ENCODE measurements at regions not wholly inside any gene's neighbourhood (a gene's known extent, or its start where the extent isn't known, plus 50 kb on each side); places are given as distances from the start of the nearest gene placed in this dataset.

DNA sequence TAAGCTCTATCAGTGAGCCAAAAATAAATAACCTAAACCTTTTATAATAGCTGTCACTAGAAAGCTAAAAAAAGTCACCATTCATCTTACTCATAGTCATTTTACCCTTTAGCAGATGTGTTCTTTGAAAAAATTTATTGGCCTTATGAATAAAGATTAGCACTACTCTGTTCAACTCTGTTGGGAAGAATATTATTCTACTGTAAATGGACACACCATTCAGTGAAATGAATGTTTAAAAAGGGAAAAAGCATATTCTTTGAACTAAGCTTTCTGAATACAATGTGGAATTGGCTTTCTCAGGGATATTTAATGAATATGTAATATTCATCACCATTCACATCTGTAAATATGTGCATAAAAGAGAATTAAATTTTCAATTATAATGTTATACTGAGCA, 422.0 kb downstream of the CBLN2 start:
- TF ChIP-seq, protein P1, sequence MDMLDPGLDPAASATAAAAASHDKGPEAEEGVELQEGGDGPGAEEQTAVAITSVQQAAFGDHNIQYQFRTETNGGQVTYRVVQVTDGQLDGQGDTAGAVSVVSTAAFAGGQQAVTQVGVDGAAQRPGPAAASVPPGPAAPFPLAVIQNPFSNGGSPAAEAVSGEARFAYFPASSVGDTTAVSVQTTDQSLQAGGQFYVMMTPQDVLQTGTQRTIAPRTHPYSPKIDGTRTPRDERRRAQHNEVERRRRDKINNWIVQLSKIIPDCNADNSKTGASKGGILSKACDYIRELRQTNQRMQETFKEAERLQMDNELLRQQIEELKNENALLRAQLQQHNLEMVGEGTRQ (IDR thresholded peaks at IDR 0.05), result no peak
- TF ChIP-seq POLR2A (IDR thresholded peaks at IDR 0.05; ENCODE audit: low read length), result no peak
- TF ChIP-seq RFX5 (IDR thresholded peaks at IDR 0.05), result no peak
- TF ChIP-seq EHF (CRISPR knock-in tag; IDR thresholded peaks at IDR 0.05), result no peak
- TF ChIP-seq, protein P2, sequence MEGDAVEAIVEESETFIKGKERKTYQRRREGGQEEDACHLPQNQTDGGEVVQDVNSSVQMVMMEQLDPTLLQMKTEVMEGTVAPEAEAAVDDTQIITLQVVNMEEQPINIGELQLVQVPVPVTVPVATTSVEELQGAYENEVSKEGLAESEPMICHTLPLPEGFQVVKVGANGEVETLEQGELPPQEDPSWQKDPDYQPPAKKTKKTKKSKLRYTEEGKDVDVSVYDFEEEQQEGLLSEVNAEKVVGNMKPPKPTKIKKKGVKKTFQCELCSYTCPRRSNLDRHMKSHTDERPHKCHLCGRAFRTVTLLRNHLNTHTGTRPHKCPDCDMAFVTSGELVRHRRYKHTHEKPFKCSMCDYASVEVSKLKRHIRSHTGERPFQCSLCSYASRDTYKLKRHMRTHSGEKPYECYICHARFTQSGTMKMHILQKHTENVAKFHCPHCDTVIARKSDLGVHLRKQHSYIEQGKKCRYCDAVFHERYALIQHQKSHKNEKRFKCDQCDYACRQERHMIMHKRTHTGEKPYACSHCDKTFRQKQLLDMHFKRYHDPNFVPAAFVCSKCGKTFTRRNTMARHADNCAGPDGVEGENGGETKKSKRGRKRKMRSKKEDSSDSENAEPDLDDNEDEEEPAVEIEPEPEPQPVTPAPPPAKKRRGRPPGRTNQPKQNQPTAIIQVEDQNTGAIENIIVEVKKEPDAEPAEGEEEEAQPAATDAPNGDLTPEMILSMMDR (IDR thresholded peaks at IDR 0.05), result no peak
